PFSK-1 (cell line): ENCODE measurements at regions not wholly inside any gene's neighbourhood (a gene's known extent, or its start where the extent isn't known, plus 50 kb on each side); places are given as distances from the start of the nearest gene placed in this dataset.

Experiments used
- POLR2AphosphoS5 ChIP-seq: IDR thresholded peaks from 2 replicates; pipeline ENCODE4 v1.6.1; 2012; ENCODE audit warnings: low read depth, mild to moderate bottlenecking, control low read depth, low read length, moderate library complexity
- REST ChIP-seq, 2 experiments: IDR thresholded peaks; 2 replicates each; pipeline versions ENCODE4 v1.6.1 to v1.8.0; 2011 to 2012; ENCODE audit warnings: low read depth in 2 of 2, low read length in 2 of 2, control low read depth in 1 of 2, inconsistent platforms in 1 of 2, mild to moderate bottlenecking in 1 of 2, moderate library complexity in 1 of 2; ENCODE audit not compliant: insufficient read depth in 1 of 2
- SIN3A ChIP-seq: IDR thresholded peaks from 2 replicates; pipeline ENCODE4 v1.6.1; 2012; ENCODE audit warnings: mild to moderate bottlenecking, low read length, moderate library complexity, borderline replicate concordance; ENCODE audit not compliant: insufficient read depth

GRCh38 chr5:111672099-111672498 lies 84.9 kb downstream of the NREP start:
- no peak for TF ChIP-seq SIN3A
- TF ChIP-seq POLR2AphosphoS5: no peak
- TF ChIP-seq REST (IDR thresholded peaks at IDR 0.05; ENCODE audit: insufficient read depth in 1 of 2, low read depth in 2 of 2, low read length in 2 of 2): no peak
